OCI-LY1 (cell line): ENCODE measurements at regions not wholly inside any gene's neighbourhood (a gene's known extent, or its start where the extent isn't known, plus 50 kb on each side); places are given as distances from the start of the nearest gene placed in this dataset.
"Not testable (repeated sequence)": the region's sequence is repeated elsewhere in the genome, so short reads cannot be mapped to it uniquely, and the experiment has no call there.

Experiments used
- H2AFZ ChIP-seq: fragments of 200-600 bp; sonication (generic), shearing (Covaris generic); 2 replicates; pipeline ENCODE4 v1.6.0; 2014; ENCODE audit warnings: antibody characterized with exemption, mild to moderate bottlenecking, low read length
- H3F3A ChIP-seq: fragments of 200-600 bp; sonication (generic), shearing (Covaris generic); 2 replicates; pipeline ENCODE4 v1.6.0; 2014; ENCODE audit warnings: mild to moderate bottlenecking, antibody characterized with exemption, low read length, moderate library complexity; ENCODE audit not compliant: insufficient read depth
- H3K27ac ChIP-seq: fragments of 200-600 bp; sonication (generic); 2 replicates; pipeline ENCODE4 v1.5.1; 2014; ENCODE audit warnings: low read length, mixed run types, mild to moderate bottlenecking, low read depth; ENCODE audit not compliant: poor library complexity, severe bottlenecking
- H3K27me3 ChIP-seq: fragments of 200-600 bp; sonication (generic); 2 replicates; pipeline ENCODE4 v1.6.0; 2014; ENCODE audit warnings: antibody characterized with exemption, mild to moderate bottlenecking, low read length, moderate library complexity; ENCODE audit not compliant: insufficient read depth
- H3K36me3 ChIP-seq: fragments of 200-600 bp; sonication (generic); 2 replicates; pipeline ENCODE4 v1.6.1; 2014; ENCODE audit warnings: mild to moderate bottlenecking, antibody characterized with exemption, low read length, moderate library complexity, mixed read lengths; ENCODE audit not compliant: insufficient read depth
- H3K4me1 ChIP-seq: fragments of 200-600 bp; sonication (generic); 2 replicates; pipeline ENCODE4 v1.5.1; 2014; ENCODE audit warnings: mild to moderate bottlenecking, low read length, moderate library complexity; ENCODE audit not compliant: insufficient read depth, severe bottlenecking
- H3K4me2 ChIP-seq: fragments of 200-600 bp; sonication (generic), shearing (Covaris generic); 2 replicates; pipeline ENCODE4 v1.6.1; 2014; ENCODE audit warnings: low read length
- H3K4me3 ChIP-seq: fragments of 200-600 bp; sonication (generic); 2 replicates; pipeline ENCODE4 v1.5.1; 2014; ENCODE audit warnings: low read length, low read depth, mild to moderate bottlenecking, mixed read lengths; ENCODE audit not compliant: poor library complexity, severe bottlenecking
- H3K79me2 ChIP-seq: fragments of 200-600 bp; shearing (Covaris generic); 2 replicates; pipeline ENCODE4 v1.6.1; 2016; ENCODE audit warnings: mixed run types, low read length, mixed read lengths; ENCODE audit not compliant: insufficient read depth
- H3K9ac ChIP-seq: fragments of 200-600 bp; sonication (generic), shearing (Covaris generic); 2 replicates; pipeline ENCODE4 v1.6.1; 2014; ENCODE audit warnings: mild to moderate bottlenecking, low read length, mixed read lengths
- H3K9me2 ChIP-seq: fragments of 200-600 bp; sonication (generic), shearing (Covaris generic); 2 replicates; pipeline ENCODE4 v1.6.1; 2014; ENCODE audit warnings: low read depth, mild to moderate bottlenecking, low read length, mixed read lengths
- H3K9me3 ChIP-seq: fragments of 200-600 bp; shearing (Covaris generic); 2 replicates; pipeline ENCODE4 v1.6.1; 2014; ENCODE audit warnings: low read length, mixed read lengths
- H4K20me1 ChIP-seq: fragments of 200-600 bp; sonication (generic), shearing (Covaris generic); 2 replicates; pipeline ENCODE4 v1.6.0; 2016; ENCODE audit warnings: mild to moderate bottlenecking, low read length; ENCODE audit not compliant: insufficient read depth
- EZH2 ChIP-seq: fragments of 200-600 bp; sonication (generic), shearing (Covaris generic); IDR thresholded peaks from 2 replicates; pipeline ENCODE4 v1.8.0; 2017; ENCODE audit warnings: borderline replicate concordance, mixed run types, mild to moderate bottlenecking, antibody characterized with exemption, low read length, moderate library complexity, mixed read lengths
- TF ChIP-seq, protein P1 (sequence below): fragments of 200-600 bp; sonication (generic), shearing (Covaris generic); IDR thresholded peaks from 2 replicates; pipeline ENCODE4 v1.5.1; 2017; ENCODE audit warnings: mild to moderate bottlenecking, antibody characterized with exemption, low read length, moderate library complexity, mixed read lengths

DNA sequence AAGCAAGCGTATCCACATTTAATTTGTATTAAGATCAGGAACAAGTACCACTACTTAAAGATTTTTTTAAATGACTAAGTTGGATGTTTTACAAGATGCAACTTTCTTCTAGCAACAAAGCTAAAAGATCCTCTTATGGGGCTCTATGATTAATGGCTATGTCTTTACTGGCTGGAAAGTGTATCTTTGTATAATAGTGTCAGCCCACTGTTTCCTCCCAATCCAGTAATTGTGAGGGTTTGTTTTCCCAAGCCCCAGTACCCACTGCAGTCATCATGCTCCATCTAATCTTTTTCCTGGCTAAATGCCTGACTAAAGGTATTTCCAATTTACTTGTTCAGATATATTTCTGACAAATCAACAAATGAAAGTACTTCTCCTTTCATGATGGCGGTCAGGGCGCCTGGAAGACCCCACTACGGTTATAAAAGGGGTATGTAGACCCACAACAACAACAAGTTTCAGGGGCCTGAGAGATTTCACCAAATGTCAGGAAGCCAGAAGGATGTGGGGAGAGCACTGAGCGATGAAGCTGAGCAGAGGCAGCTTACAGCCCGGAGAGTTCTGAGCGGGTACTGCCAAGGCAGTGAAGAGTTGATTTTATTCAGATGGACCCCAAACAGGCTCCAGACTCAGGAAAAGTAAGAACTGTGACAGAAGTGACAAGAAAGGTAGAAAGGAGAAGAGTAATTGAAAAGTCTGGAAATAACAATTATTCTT, 222.6 kb upstream of the KLF14 start:
- Histone ChIP-seq H3K4me3 (no peak overlapping the region), H3K27me3 (no peaks in the 10 kb centered on the region), H2AFZ (no peak overlapping the region), H3K4me2 (no peak overlapping the region), H3K79me2 (peaks cover 47% of the 10 kb centered on the region), H3F3A (no peaks in the 10 kb centered on the region), H3K4me1 (peaks cover 48% of the 10 kb centered on the region), H3K9me2 (no peaks in the 10 kb centered on the region), H3K9ac (peak overlapping the region; percentile 9; the same call in 1 of the 2 replicates), H3K9me3 (no peaks in the 10 kb centered on the region), H4K20me1 (no peaks in the 10 kb centered on the region), H3K36me3 (peaks cover 76% of the 10 kb centered on the region), H3K27ac (peak overlapping the region; percentile 48)
- TF ChIP-seq, protein P1, sequence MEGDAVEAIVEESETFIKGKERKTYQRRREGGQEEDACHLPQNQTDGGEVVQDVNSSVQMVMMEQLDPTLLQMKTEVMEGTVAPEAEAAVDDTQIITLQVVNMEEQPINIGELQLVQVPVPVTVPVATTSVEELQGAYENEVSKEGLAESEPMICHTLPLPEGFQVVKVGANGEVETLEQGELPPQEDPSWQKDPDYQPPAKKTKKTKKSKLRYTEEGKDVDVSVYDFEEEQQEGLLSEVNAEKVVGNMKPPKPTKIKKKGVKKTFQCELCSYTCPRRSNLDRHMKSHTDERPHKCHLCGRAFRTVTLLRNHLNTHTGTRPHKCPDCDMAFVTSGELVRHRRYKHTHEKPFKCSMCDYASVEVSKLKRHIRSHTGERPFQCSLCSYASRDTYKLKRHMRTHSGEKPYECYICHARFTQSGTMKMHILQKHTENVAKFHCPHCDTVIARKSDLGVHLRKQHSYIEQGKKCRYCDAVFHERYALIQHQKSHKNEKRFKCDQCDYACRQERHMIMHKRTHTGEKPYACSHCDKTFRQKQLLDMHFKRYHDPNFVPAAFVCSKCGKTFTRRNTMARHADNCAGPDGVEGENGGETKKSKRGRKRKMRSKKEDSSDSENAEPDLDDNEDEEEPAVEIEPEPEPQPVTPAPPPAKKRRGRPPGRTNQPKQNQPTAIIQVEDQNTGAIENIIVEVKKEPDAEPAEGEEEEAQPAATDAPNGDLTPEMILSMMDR: no peak
- no peak for TF ChIP-seq EZH2

DNA sequence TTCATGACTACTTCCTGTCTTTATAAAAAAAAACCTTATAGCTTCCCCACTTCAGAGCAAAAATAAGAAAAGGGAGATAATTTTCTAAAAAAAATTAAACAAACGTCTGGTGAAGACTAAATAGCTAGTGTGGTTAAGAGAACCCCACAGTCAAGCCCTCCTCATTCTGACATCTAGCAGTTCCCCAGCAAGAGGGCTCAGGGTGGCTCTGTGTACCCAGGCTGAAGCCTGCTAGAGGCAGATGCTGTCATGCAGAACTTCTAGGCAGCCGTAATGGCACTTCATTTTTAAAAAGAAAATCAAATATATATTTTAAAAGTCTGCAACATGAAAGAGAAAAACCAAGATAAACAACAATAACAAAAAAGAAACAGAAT, 223.1 kb upstream of the KLF14 start:
- H4K20me1 ChIP-seq: no peaks in the 10 kb centered on the region
- peaks cover 47% of the 10 kb centered on the region for H3K79me2 ChIP-seq
- TF ChIP-seq, protein P1: no peak
- TF ChIP-seq EZH2: no peak
- no peaks in the 10 kb centered on the region for H3K9me3 ChIP-seq
- H3K4me2 ChIP-seq: no peak overlapping the region
- H3K4me1 ChIP-seq: peaks cover 54% of the 10 kb centered on the region
- no peaks in the 10 kb centered on the region for H3K9me2 ChIP-seq
- no peak overlapping the region for H3K4me3 ChIP-seq
- H3K27me3 ChIP-seq: no peaks in the 10 kb centered on the region
- peaks cover 3% of the 10 kb centered on the region; the same call in 1 of the 2 replicates for H3F3A ChIP-seq
- peak overlapping the region; percentile 48 for H3K27ac ChIP-seq
- peaks cover 76% of the 10 kb centered on the region for H3K36me3 ChIP-seq
- H3K9ac ChIP-seq: peak overlapping the region; percentile 9; the same call in 1 of the 2 replicates
- H2AFZ ChIP-seq: no peak overlapping the region

DNA sequence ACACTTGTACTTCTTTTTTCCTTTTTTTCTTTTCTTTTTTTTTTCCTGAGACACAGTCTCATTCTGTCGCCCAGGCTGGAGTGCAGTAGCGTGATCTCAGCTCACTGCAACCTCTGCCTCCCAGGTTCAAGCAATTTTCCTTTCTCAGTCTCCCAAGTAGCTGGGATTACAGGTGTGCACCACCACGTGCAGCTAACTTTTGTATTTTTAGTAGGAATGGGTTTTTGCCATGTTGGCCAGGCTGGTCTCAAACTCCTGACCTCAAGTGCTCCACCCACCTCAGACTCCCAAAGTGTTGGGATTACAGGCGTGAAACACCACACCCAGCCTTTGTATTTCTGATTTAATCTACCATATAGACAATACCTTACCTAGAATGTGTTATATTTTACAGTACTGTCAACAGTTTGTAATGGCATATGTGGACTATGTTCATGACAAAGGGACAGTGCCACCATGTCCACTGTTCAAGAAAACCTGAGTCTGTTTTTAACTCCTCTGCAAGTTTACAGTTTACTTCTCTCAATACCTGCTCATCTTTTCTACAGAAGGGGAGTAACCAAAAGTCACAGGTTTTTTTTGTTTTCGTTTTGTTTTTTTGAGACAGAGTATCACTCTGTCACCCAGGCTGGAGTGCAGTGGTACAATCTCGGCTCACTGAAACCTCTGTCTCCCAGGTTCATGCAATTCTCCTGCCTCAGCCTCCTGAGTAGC, 223.9 kb upstream of the KLF14 start:
- not testable (repeated sequence) for H3K27me3 ChIP-seq, H3K4me3 ChIP-seq, H3K4me2 ChIP-seq, H4K20me1 ChIP-seq, H3K9me2 ChIP-seq, H3K9ac ChIP-seq, H2AFZ ChIP-seq, H3F3A ChIP-seq, H3K9me3 ChIP-seq
- H3K36me3 ChIP-seq: peaks cover 75% of the 10 kb centered on the region
- peaks cover 61% of the 10 kb centered on the region for H3K4me1 ChIP-seq
- H3K79me2 ChIP-seq: peaks cover 42% of the 10 kb centered on the region
- H3K27ac ChIP-seq: peak overlapping the region; percentile 9
